SU-DHL-6 (cell line): ENCODE measurements at regions not wholly inside any gene's neighbourhood (a gene's known extent, or its start where the extent isn't known, plus 50 kb on each side); places are given as distances from the start of the nearest gene placed in this dataset.

Source experiments
- H2AFZ ChIP-seq: fragments of 200-600 bp; sonication (generic); 2 replicates; pipeline ENCODE4 v1.6.1; 2014; ENCODE audit warnings: low read depth, mild to moderate bottlenecking, moderate library complexity, mixed read lengths, antibody characterized with exemption, low read length; ENCODE audit not compliant: severe bottlenecking
- H3F3A ChIP-seq: fragments of 200-600 bp; shearing (Covaris generic); 2 replicates; pipeline ENCODE4 v1.6.0; 2016; ENCODE audit warnings: antibody characterized with exemption, mild to moderate bottlenecking; ENCODE audit not compliant: insufficient read depth
- H3K27ac ChIP-seq: fragments of 200-600 bp; sonication (generic); 2 replicates; pipeline ENCODE4 v1.5.1; 2016; ENCODE audit warnings: low read depth, mild to moderate bottlenecking, low read length, moderate library complexity, mixed read lengths
- H3K27me3 ChIP-seq: fragments of 200-600 bp; sonication (generic), shearing (Covaris generic); 2 replicates; pipeline ENCODE4 v1.6.0; 2014; ENCODE audit warnings: mild to moderate bottlenecking, low read length
- H3K36me3 ChIP-seq: fragments of 200-600 bp; sonication (generic); 2 replicates; pipeline ENCODE4 v1.6.1; 2014; ENCODE audit warnings: mild to moderate bottlenecking, low read length, mixed read lengths
- H3K4me2 ChIP-seq: fragments of 300-600, 200-600 bp; shearing (Covaris generic), sonication (generic); 2 replicates; pipeline ENCODE4 v1.6.0; 2014; ENCODE audit warnings: low read length, low read depth, mild to moderate bottlenecking; ENCODE audit not compliant: poor library complexity, severe bottlenecking
- H3K4me3 ChIP-seq: fragments of 200-600 bp; sonication (generic); 2 replicates; pipeline ENCODE4 v1.5.1; 2014; ENCODE audit warnings: antibody characterized with exemption, low read length, mild to moderate bottlenecking, mixed read lengths; ENCODE audit not compliant: insufficient read depth, poor library complexity, severe bottlenecking
- H3K79me2 ChIP-seq: fragments of 200-600 bp; sonication (generic); 2 replicates; pipeline ENCODE4 v1.6.1; 2014; ENCODE audit warnings: mild to moderate bottlenecking, low read length, moderate library complexity; ENCODE audit not compliant: insufficient read depth
- H3K9ac ChIP-seq: fragments of 200-600 bp; sonication (generic); 2 replicates; pipeline ENCODE4 v1.7.0; 2014; ENCODE audit warnings: mild to moderate bottlenecking, low read length
- H3K9me2 ChIP-seq: fragments of 200-600 bp; sonication (generic); replicated peaks from 2 replicates; pipeline ENCODE4 v1.6.1; 2014; ENCODE audit warnings: low read length; ENCODE audit not compliant: insufficient read depth
- H3K9me3 ChIP-seq: fragments of 200-600 bp; sonication (generic); 2 replicates; pipeline ENCODE4 v1.6.1; 2014; ENCODE audit warnings: low read length, mixed read lengths; ENCODE audit not compliant: insufficient read depth
- H4K20me1 ChIP-seq: fragments of 200-600 bp; sonication (generic); 2 replicates; pipeline ENCODE4 v1.6.1; 2014; ENCODE audit warnings: low read depth, mild to moderate bottlenecking, antibody characterized with exemption, low read length, moderate library complexity, mixed read lengths
- CTCF ChIP-seq: fragments of 200-600 bp; sonication (generic); IDR thresholded peaks from one replicate; pipeline ENCODE4 v1.5.1; 2017; ENCODE audit warnings: antibody characterized with exemption, mild to moderate bottlenecking, low read length, moderate library complexity; ENCODE audit not compliant: insufficient read depth, poor library complexity, severe bottlenecking
- EZH2phosphoT487 ChIP-seq: fragments of 200-600 bp; sonication (generic), shearing (Covaris generic); conservative IDR thresholded peaks from 2 replicates; pipeline ENCODE4 v1.6.1; 2018; ENCODE audit warnings: mild to moderate bottlenecking, antibody characterized with exemption, low read length, moderate library complexity, mixed read lengths

GRCh38 chr4:182010876-182011275, 232.3 kb upstream of the TENM3 start:
- no peaks in the 10 kb centered on the region for H3K36me3 ChIP-seq
- no peaks in the 10 kb centered on the region for H3K9me2 ChIP-seq
- H4K20me1 ChIP-seq = no peaks in the 10 kb centered on the region
- no peaks in the 10 kb centered on the region for H3K79me2 ChIP-seq
- H3K27ac ChIP-seq = no peak overlapping the region
- no peak overlapping the region for H3K9ac ChIP-seq
- H3K4me3 ChIP-seq = no peak overlapping the region
- no peaks in the 10 kb centered on the region for H3K27me3 ChIP-seq
- TF ChIP-seq CTCF (no peak), EZH2phosphoT487 (no peak)
- H3K4me2 ChIP-seq = no peak overlapping the region
- no peaks in the 10 kb centered on the region for H3F3A ChIP-seq
- no peaks in the 10 kb centered on the region for H3K9me3 ChIP-seq
- no peak overlapping the region for H2AFZ ChIP-seq

GRCh38 chr4:182014164-182014563, 229.0 kb upstream of the TENM3 start:
- TF ChIP-seq CTCF (no peak), EZH2phosphoT487 (no peak)
- Histone ChIP-seq H4K20me1 (no peaks in the 10 kb centered on the region), H3K79me2 (no peaks in the 10 kb centered on the region), H3K9me2 (no peaks in the 10 kb centered on the region), H3K9me3 (no peaks in the 10 kb centered on the region), H2AFZ (no peak overlapping the region), H3K27me3 (no peaks in the 10 kb centered on the region), H3K4me3 (no peak overlapping the region), H3K27ac (no peak overlapping the region), H3K36me3 (no peaks in the 10 kb centered on the region), H3K4me2 (no peak overlapping the region), H3K9ac (no peak overlapping the region), H3F3A (no peaks in the 10 kb centered on the region)

- no peaks in the 10 kb centered on the region for H3K9me2 ChIP-seq
- H3K4me3 ChIP-seq = no peak overlapping the region
- no peaks in the 10 kb centered on the region for H4K20me1 ChIP-seq
- H2AFZ ChIP-seq = no peak overlapping the region
- no peaks in the 10 kb centered on the region for H3K36me3 ChIP-seq
- no peak overlapping the region for H3K27ac ChIP-seq
- TF ChIP-seq CTCF (no peak), EZH2phosphoT487 (no peak)
- no peaks in the 10 kb centered on the region for H3K79me2 ChIP-seq
- H3F3A ChIP-seq = no peaks in the 10 kb centered on the region
- H3K9ac ChIP-seq = no peak overlapping the region
- no peaks in the 10 kb centered on the region for H3K27me3 ChIP-seq
- H3K4me2 ChIP-seq = no peak overlapping the region
- H3K9me3 ChIP-seq = no peaks in the 10 kb centered on the region
Observed at GRCh38 chr4:182015014-182015413, 228.2 kb upstream of the TENM3 start.

- Histone ChIP-seq H4K20me1 (no peaks in the 10 kb centered on the region), H3K9me2 (no peaks in the 10 kb centered on the region), H3K4me3 (no peak overlapping the region), H3F3A (no peaks in the 10 kb centered on the region), H3K36me3 (no peaks in the 10 kb centered on the region), H3K4me2 (no peak overlapping the region), H3K79me2 (no peaks in the 10 kb centered on the region), H2AFZ (no peak overlapping the region), H3K9me3 (no peaks in the 10 kb centered on the region), H3K27me3 (no peaks in the 10 kb centered on the region), H3K9ac (no peak overlapping the region), H3K27ac (no peak overlapping the region)
- no peak for TF ChIP-seq EZH2phosphoT487
- no peak for TF ChIP-seq CTCF
Observed at GRCh38 chr4:182015893-182016292, 227.3 kb upstream of the TENM3 start.
